BLaER1 treated with 17β-estradiol and CSF1 and Interleukin-3, amounts not matched to agents 10 nM and 100 nM (cell line): ENCODE measurements at regions not wholly inside any gene's neighbourhood (a gene's known extent, or its start where the extent isn't known, plus 50 kb on each side); places are given as distances from the start of the nearest gene placed in this dataset.
A peak's percentile ranks its signal among the peaks of the same experiment; 100 is the strongest.

ENCODE experiments used
- H3K27ac ChIP-seq, 11 experiments: shearing (Covaris generic); formaldehyde crosslinking; 2 replicates each; pipeline ENCODE4 v1.8.1; 2022
- H3K27me3 ChIP-seq, 11 experiments: shearing (Covaris generic); formaldehyde crosslinking; 2 replicates each; pipeline ENCODE4 v1.8.1; 2022
- H3K36me3 ChIP-seq, 11 experiments: shearing (Covaris generic); formaldehyde crosslinking; 2 replicates each; pipeline ENCODE4 v1.8.1; 2022
- H3K4me1 ChIP-seq, 10 experiments: shearing (Covaris generic); formaldehyde crosslinking; 2 replicates each; pipeline ENCODE4 v1.8.1; 2022
- H3K4me2 ChIP-seq, 11 experiments: shearing (Covaris generic); formaldehyde crosslinking; 2 replicates each; pipeline ENCODE4 v1.8.1; 2022
- H3K4me3 ChIP-seq, 10 experiments: shearing (Covaris generic); formaldehyde crosslinking; 2 replicates each; pipeline ENCODE4 v1.8.1; 2022
- H3K9ac ChIP-seq, 11 experiments: shearing (Covaris generic); formaldehyde crosslinking; 2 replicates each; pipeline ENCODE4 v1.8.1; 2022
- H3K9me3 ChIP-seq, 11 experiments: shearing (Covaris generic); formaldehyde crosslinking; replicated peaks in 1 of 11; 2 replicates each; pipeline ENCODE4 v1.8.1; 2022
- H4K20me1 ChIP-seq, 11 experiments: shearing (Covaris generic); formaldehyde crosslinking; 2 replicates each; pipeline ENCODE4 v1.8.1; 2022
- Cebpa-rat ChIP-seq, 11 experiments: shearing (Covaris generic); IDR thresholded peaks; 2 replicates each; pipeline ENCODE4 v1.8.1; 2022

DNA sequence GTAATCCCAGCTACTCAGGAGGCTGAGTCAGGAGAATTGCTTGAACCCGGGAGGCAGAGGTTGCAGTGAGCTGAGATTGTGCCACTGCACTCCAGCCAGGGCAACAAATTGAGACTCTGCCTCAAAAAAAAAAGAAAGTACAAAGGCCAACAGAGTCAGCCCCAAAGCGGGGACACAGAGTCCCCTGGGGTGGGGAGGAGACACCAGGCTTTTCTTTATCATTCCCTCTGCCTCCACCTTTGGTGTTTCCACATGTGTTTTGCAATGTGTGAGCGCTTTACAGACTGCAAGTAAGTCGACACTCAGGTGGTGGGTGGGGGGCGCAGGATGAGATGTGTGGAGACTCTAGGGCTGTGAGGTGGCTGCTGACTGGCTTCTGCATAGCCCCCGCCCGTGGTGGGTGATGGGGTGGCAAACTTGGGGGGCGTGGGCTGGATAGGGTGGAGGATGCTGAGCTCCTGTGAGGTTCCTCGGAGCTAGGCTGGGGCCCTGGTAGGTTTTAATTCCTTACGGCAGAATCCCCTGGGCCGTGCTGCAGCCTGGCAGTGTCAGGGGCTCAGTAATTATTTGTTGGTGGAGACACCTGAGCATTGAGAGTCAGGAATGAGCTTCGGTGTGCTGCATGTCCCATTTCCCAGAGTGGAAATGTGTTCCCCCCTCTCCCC lies 177.2 kb downstream of the CTTN start:
- H3K9ac ChIP-seq, result no peak overlapping the region
- no peaks in the 10 kb centered on the region for H3K36me3 ChIP-seq
- H3K27ac ChIP-seq, result no peak overlapping the region
- no peak overlapping the region for H3K4me3 ChIP-seq
- no peaks in the 10 kb centered on the region for H3K9me3 ChIP-seq
- H3K4me1 ChIP-seq, result peaks cover 0 to 10% (median 6%) of the 10 kb centered on the region in 10 experiments; a peak in 10 of 20 replicates
- no peaks in the 10 kb centered on the region for H3K27me3 ChIP-seq
- no peak for TF ChIP-seq Cebpa-rat (IDR thresholded peaks at IDR 0.05)
- peaks cover 0 to 37% (median 0%) of the 10 kb centered on the region in 11 experiments; a peak in 10 of 22 replicates for H4K20me1 ChIP-seq
- no peak overlapping the region for H3K4me2 ChIP-seq

DNA sequence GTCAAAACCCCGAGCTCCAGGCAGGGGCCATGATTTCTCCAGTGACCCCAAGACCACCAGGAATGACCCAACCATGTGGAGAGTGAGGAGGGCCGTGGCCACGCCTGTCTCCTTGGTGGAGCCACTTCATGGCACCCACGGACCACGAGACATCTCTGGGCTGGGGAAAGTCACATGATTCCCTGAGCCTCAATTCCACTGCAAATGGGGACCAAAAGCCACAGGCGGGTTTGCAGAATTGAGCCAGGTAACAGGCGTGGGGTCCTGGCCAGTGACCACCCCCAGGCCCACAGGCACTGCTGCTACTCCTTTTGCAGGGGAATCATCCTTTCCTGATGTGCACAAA lies 178.9 kb downstream of the CTTN start:
- Histone ChIP-seq H3K4me1 (peaks cover 0 to 10% (median 6%) of the 10 kb centered on the region in 10 experiments; a peak in 10 of 20 replicates), H3K9ac (no peak overlapping the region), H3K9me3 (no peaks in the 10 kb centered on the region), H3K27ac (no peak overlapping the region), H3K36me3 (no peaks in the 10 kb centered on the region), H3K4me2 (peak overlapping the region in 5 of 11 experiments; percentile 5 to 73 (median 39); a peak in 8 of 22 replicates), H3K27me3 (no peaks in the 10 kb centered on the region), H4K20me1 (peaks cover 0 to 49% (median 0%) of the 10 kb centered on the region in 11 experiments; a peak in 10 of 22 replicates), H3K4me3 (no peak overlapping the region)
- no peak for TF ChIP-seq Cebpa-rat (IDR thresholded peaks at IDR 0.05)

DNA sequence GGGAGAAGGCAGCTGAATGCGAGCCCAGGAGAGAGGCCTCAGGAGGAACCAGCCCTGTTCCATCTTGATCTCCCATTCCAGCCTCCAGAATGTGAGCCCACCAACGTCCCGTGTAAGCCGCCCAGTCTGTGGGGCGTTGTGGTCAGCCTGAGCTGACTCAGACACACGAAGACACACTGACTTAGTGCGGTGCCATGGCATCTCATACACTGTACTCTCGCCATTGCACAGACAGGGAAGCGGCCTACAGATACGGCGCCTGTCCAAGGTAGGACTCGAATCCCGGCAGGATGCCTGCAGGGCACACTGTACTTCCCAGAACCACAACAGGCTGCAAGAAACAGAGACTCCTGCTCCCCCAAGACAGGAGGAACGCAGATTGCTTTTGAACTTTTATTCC lies 179.6 kb downstream of the CTTN start:
- Histone ChIP-seq H3K36me3 (no peaks in the 10 kb centered on the region), H3K4me3 (no peak overlapping the region), H3K27me3 (no peaks in the 10 kb centered on the region), H3K9ac (no peak overlapping the region), H3K4me2 (no peak overlapping the region), H4K20me1 (peaks cover 0 to 56% (median 0%) of the 10 kb centered on the region in 11 experiments; a peak in 10 of 22 replicates), H3K9me3 (no peaks in the 10 kb centered on the region), H3K27ac (no peak overlapping the region), H3K4me1 (peaks cover 0 to 10% (median 6%) of the 10 kb centered on the region in 10 experiments; a peak in 10 of 20 replicates)
- TF ChIP-seq Cebpa-rat (IDR thresholded peaks at IDR 0.05), result no peak

DNA sequence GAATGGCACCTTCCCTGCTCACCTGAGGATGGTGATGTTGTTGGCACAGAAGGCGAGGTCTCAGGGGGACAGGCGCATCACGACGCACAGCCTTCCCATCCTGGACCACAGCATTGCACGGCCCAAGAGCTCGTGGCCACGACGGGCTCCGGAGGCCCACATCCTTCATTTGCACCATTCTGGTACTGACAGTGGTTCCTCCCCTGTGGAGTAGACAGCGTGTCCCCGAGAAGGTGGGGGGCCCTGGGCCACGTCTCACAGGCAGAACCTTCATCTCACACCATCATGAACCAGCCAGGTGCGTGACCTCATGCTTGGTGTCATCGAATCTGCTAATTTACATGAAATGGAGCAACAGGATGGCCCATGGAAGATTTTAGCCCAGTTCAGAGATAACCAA lies 180.0 kb downstream of the CTTN start:
- Histone ChIP-seq H3K4me1 (peaks cover 0 to 10% (median 6%) of the 10 kb centered on the region in 10 experiments; a peak in 10 of 20 replicates), H3K36me3 (no peaks in the 10 kb centered on the region), H3K4me3 (no peak overlapping the region), H3K9me3 (no peaks in the 10 kb centered on the region), H3K9ac (no peak overlapping the region), H4K20me1 (peaks cover 0 to 61% (median 0%) of the 10 kb centered on the region in 11 experiments; a peak in 10 of 22 replicates), H3K4me2 (no peak overlapping the region), H3K27ac (no peak overlapping the region), H3K27me3 (no peaks in the 10 kb centered on the region)
- TF ChIP-seq Cebpa-rat (IDR thresholded peaks at IDR 0.05), result no peak

DNA sequence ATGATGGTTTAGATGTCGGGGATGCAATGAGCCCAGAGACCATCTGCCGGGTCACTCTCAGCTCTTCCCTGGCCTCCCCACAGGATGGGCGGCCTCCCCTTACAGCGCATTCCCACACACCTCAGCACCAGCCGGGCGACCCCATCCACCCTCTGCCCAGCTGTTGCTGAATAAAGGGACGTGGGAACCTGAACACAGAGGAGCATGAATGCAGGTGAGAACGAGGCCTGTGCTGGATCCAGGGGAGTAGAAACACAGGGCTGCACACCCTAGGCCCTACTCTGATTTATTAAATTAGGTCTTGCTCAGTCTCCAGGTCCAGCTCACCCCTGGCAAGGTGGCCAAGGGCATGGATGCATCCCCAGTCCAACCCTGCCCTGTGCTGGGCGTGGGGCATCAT lies 180.5 kb downstream of the CTTN start:
- peaks cover 0 to 10% (median 6%) of the 10 kb centered on the region in 10 experiments; a peak in 10 of 20 replicates for H3K4me1 ChIP-seq
- no peaks in the 10 kb centered on the region for H3K9me3 ChIP-seq
- no peak for TF ChIP-seq Cebpa-rat (IDR thresholded peaks at IDR 0.05)
- H4K20me1 ChIP-seq, result peaks cover 0 to 65% (median 0%) of the 10 kb centered on the region in 11 experiments; a peak in 10 of 22 replicates
- H3K27me3 ChIP-seq, result no peaks in the 10 kb centered on the region
- no peak overlapping the region for H3K4me3 ChIP-seq
- H3K4me2 ChIP-seq, result no peak overlapping the region
- H3K27ac ChIP-seq, result no peak overlapping the region
- no peak overlapping the region for H3K9ac ChIP-seq
- H3K36me3 ChIP-seq, result no peaks in the 10 kb centered on the region

DNA sequence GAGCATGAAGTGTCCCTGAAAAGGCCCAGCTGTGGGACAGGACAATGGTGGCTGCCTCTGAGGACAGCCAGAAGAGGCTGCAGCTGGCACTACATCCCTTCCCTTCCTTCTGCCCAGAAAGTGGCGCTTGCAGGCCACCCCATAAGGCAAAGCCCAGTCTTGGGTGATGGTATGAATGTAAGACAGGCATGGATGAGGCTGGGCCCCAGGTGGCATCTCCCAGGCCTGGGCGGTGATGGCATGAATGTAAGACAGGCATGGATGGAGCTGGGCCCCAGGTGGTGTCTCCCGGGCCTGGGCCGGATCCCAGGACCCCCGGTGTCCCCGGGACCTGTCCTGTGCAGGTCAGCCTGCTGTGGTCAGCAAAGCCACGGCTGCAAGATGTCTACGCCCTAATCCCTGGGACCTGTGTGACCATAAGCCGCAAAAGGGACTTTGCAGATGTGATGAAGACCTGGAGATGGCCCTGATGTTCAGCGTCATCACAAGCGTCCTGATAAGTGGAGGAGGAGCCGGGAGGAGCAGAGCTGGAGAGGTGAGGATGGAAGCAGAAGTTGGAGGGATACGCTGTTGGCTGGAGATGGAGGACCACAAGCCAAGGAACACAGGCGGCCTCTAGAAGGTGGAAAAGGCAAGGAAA lies 181.1 kb downstream of the CTTN start:
- Histone ChIP-seq H3K9me3 (no peaks in the 10 kb centered on the region), H3K27ac (no peak overlapping the region), H3K4me3 (no peak overlapping the region), H4K20me1 (peaks cover 0 to 68% (median 0%) of the 10 kb centered on the region in 11 experiments; a peak in 10 of 22 replicates), H3K4me2 (no peak overlapping the region), H3K9ac (no peak overlapping the region), H3K4me1 (peaks cover 0 to 10% (median 6%) of the 10 kb centered on the region in 10 experiments; a peak in 10 of 20 replicates), H3K36me3 (no peaks in the 10 kb centered on the region), H3K27me3 (no peaks in the 10 kb centered on the region)
- TF ChIP-seq Cebpa-rat (IDR thresholded peaks at IDR 0.05), result no peak

DNA sequence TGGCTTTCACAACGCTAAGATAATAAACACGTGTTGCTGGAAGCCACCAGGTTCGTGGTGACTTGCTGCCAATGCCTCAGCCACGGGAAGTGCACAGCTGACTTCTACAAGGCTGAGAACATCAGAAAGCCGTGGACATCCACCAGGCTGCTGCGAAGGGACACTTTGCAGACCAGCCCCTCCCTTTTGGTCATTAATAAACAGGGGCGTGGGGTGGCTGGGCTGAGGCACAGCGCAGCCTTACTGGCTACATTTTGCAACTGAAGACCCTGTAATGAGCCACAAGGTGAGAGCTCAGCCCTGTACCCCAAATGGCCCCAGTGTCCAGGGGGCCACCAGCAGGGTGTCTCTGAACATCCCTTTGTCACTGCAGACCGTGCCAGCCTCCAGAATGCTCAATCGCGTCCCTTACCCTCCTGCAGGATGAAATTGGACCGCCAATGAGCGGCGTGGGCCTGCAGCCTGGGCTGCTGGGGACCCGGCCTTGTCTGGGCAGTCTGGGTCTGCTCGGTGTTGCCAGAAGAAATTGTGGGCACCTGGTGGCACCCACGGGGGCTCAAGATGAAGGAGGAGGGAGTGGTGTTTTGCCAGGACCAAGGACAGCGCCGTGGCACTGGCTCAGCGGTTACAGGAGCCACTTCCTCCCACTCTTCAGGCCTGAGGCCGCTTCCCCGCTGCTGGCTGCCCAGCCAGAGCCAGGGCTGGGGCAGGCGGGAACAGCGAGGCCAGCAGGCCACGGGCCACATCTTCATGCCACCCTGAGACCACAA lies 181.9 kb downstream of the CTTN start:
- H3K27ac ChIP-seq, result no peak overlapping the region
- H3K36me3 ChIP-seq, result no peaks in the 10 kb centered on the region
- H3K9ac ChIP-seq, result no peak overlapping the region
- TF ChIP-seq Cebpa-rat (IDR thresholded peaks at IDR 0.05), result no peak
- H4K20me1 ChIP-seq, result peaks cover 0 to 68% (median 0%) of the 10 kb centered on the region in 11 experiments; a peak in 10 of 22 replicates
- H3K4me3 ChIP-seq, result no peak overlapping the region
- H3K27me3 ChIP-seq, result no peaks in the 10 kb centered on the region
- H3K9me3 ChIP-seq, result no peaks in the 10 kb centered on the region
- no peak overlapping the region for H3K4me2 ChIP-seq
- peaks cover 0 to 10% (median 6%) of the 10 kb centered on the region in 10 experiments; a peak in 10 of 20 replicates for H3K4me1 ChIP-seq

DNA sequence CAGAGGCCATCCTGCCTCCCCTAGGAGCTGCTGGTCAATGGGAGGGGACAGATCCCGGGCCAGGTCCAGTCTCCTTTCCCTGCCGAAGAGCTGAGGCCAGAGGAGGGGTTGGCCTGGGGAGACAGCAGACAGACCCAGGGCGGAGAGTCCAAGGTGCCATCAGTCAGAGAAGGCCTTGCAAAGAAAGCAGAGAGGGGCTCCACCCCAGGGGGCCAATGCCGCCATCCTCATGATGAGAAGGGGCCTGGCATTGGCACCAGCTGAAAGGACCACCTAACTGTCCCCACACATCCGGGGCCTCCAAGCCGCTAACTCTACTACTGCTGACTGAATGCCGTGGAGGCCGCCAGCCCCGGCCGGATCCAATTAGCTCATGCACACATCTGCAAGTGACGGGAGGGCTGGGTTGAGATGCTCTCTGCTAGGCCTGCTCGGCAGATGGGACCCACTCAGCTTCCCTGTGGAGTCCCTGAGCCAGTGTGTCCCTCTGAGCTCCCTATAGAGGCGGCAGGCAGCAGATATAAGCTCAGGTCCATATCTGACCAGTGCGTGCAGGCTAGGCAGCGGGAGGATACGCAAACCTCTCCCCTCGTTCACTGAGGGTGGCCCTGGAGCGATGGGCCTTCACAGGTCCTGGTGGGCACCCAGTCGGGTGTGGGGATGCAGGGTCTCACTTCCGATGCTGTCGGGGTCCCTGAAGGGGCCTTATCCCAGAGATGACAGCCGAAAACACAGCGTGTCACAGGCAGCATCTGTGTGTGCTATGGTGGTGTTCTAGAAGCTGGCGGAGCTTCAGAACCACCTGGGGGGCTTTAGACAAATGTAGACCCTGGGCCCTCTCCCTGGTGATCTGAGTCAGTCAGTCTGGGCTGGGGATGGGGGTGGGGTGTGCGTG lies 183.9 kb downstream of the CTTN start:
- no peak overlapping the region for H3K9ac ChIP-seq
- no peak overlapping the region for H3K4me3 ChIP-seq
- TF ChIP-seq Cebpa-rat (IDR thresholded peaks at IDR 0.05), result no peak
- H3K27ac ChIP-seq, result no peak overlapping the region
- H3K4me2 ChIP-seq, result no peak overlapping the region
- peaks cover under 1 to 12% (median 9%) of the 10 kb centered on the region in 10 experiments; a peak in 18 of 20 replicates for H3K4me1 ChIP-seq
- no peaks in the 10 kb centered on the region for H3K36me3 ChIP-seq
- no peaks in the 10 kb centered on the region for H3K27me3 ChIP-seq
- peaks cover 0 to 54% (median 0%) of the 10 kb centered on the region in 11 experiments; a peak in 10 of 22 replicates for H4K20me1 ChIP-seq
- peaks cover 0 to 6% (median 0%) of the 10 kb centered on the region in 11 experiments; a peak in 3 of 22 replicates for H3K9me3 ChIP-seq
